Omental fat pad (tissue), 3 donors: ENCODE measurements at regions not wholly inside any gene's neighbourhood (a gene's known extent, or its start where the extent isn't known, plus 50 kb on each side); places are given as distances from the start of the nearest gene placed in this dataset.

Experiments
- ATAC-seq: fragments of 150-250 bp; one replicate; pipeline ENCODE4 v1.9.1; 2016; ENCODE audit warnings: mild to moderate bottlenecking, moderate library complexity; ENCODE audit not compliant: low FRiP score
- DNase-seq: peaks from one replicate; pipeline ENCODE4 v3.0.0-alpha.2; 2019; ENCODE audit warnings: low spot score
- TF ChIP-seq, protein P1 (sequence below), 3 donors: fragments of 450-650 bp; IDR thresholded peaks; one replicate each; pipeline ENCODE4 v1.5.1; 2016 to 2017; ENCODE audit warnings: antibody characterized with exemption in 3 of 3, mild to moderate bottlenecking in 3 of 3, moderate library complexity in 2 of 3

- ATAC-seq: no peak
- no peak for DNase-seq
- TF ChIP-seq, protein P1, sequence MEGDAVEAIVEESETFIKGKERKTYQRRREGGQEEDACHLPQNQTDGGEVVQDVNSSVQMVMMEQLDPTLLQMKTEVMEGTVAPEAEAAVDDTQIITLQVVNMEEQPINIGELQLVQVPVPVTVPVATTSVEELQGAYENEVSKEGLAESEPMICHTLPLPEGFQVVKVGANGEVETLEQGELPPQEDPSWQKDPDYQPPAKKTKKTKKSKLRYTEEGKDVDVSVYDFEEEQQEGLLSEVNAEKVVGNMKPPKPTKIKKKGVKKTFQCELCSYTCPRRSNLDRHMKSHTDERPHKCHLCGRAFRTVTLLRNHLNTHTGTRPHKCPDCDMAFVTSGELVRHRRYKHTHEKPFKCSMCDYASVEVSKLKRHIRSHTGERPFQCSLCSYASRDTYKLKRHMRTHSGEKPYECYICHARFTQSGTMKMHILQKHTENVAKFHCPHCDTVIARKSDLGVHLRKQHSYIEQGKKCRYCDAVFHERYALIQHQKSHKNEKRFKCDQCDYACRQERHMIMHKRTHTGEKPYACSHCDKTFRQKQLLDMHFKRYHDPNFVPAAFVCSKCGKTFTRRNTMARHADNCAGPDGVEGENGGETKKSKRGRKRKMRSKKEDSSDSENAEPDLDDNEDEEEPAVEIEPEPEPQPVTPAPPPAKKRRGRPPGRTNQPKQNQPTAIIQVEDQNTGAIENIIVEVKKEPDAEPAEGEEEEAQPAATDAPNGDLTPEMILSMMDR (IDR thresholded peaks at IDR 0.05): no peak
These were observed 211.5 kb upstream of the CSNK1A1L start for GRCh38 chr13:37316935-37317334.

DNA sequence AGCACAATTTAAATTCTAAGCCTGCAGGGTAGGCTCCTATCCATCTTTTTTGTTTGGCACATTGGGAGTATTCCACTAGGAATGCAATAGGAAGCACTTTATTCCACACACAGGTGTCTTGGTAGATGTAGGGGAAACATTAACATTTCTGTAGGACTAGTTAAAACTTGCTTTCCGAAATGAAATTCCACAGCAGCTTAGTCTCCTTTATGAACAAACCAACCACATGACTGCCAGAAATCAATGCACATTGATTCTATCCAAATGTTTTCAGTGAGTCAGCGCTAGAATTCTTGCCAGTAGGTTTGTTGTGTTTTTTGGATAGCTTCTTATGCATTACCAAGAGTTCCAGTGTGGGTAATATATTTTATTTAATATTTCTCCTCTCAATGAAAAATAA, 207.9 kb upstream of the CSNK1A1L start:
- DNase-seq (no peak), ATAC-seq (no peak)
- TF ChIP-seq, protein P1 (IDR thresholded peaks at IDR 0.05): no peak

GRCh38 chr13:37306778-37307544, 201.5 kb upstream of the CSNK1A1L start:
- no peak for ATAC-seq
- TF ChIP-seq, protein P1 (IDR thresholded peaks at IDR 0.05): no peak
- DNase-seq: no peak

DNA sequence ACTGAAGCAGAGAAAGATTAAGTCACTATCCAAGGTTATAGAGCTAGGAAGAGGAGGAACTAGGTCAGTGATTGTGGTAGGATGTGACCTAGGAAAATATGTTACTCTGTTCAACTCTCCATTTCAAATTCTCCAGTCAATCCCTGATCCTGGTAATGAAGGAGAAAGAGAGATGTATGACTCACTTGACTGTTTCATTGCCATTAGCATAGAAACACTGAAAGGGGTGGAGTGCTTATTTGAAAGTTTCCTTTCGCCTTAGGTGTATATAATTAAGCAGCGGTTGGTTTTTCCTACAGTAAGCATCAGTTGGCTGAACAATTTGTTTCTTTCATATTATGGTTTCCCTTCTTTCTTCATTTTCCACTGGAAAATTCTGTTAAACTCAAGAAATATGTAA, 198.1 kb upstream of the CSNK1A1L start:
- no peak for ATAC-seq
- TF ChIP-seq, protein P1 (IDR thresholded peaks at IDR 0.05): no peak
- DNase-seq: no peak

GRCh38 chr13:37302686-37303085, 197.2 kb upstream of the CSNK1A1L start:
- TF ChIP-seq, protein P1 (IDR thresholded peaks at IDR 0.05): no peak
- ATAC-seq: no peak
- no peak for DNase-seq

DNA sequence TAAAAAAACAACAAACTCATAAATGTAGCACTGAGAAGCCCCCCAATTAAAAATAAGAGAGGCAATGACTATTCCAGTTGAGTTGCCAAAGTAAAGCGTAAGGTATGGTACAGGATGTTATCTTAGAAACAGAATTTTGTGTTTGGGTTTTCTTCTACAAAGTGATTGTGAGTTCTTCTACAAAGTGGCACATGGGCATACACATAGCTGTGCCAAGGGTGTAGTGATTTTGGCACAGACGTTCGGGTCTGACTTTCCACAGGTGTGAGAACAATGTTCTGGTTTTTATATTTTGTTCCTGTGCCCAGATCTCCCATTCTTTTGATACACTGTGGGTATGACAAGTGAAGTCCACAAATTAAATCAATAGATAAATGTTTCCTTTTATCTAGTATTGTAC, 190.1 kb upstream of the CSNK1A1L start:
- DNase-seq (no peak), ATAC-seq (no peak)
- TF ChIP-seq, protein P1 (IDR thresholded peaks at IDR 0.05): no peak

GRCh38 chr13:37295071-37295470, 189.6 kb upstream of the CSNK1A1L start:
- ATAC-seq (peak; percentile 28), DNase-seq (no peak)
- TF ChIP-seq, protein P1 (IDR thresholded peaks at IDR 0.05): no peak
